ENCODE measurements at regions not wholly inside any gene's neighbourhood (a gene's known extent, or its start where the extent isn't known, plus 50 kb on each side); places are given as distances from the start of the nearest gene placed in this dataset.

DNA sequence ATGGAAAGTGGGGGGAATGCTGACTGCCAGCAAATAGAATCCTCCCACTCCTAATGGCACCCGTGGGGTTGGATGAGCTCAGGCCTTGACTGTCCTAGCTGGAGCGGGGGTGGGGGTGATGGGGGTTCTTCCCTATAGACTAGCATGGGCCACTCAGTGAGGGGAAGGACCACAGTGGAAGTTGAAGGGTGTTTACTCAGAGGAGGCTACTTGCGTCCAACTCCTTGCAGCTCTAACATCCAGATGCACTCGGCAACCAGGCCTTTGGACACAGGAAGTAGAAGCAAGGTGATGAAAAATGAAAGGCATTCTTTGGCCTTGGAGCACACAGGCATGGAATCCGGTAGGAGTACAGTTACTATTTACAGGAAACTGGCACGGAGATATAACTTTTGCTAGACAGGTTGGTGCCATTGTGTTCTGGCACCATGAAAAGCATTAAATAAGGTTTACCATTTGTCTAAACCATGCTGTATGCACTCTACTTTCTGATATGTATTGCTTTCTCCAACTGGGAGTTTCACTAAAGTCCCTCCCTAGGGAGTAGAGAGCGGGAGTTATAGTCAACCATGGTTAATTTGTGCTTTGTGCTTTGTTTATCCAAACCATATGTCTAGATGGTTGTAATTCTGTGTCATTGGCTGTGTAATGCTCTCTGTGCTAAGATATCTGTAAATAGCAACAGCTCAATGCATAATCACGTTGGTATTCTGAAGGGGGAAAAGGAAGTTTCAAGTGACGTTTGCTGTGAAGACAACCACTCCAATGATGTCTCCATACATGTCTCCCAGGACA is 125.3 kb downstream of the TSHZ3 start:
- no peak for DNase-seq (ENCODE audit: low spot score)

DNA sequence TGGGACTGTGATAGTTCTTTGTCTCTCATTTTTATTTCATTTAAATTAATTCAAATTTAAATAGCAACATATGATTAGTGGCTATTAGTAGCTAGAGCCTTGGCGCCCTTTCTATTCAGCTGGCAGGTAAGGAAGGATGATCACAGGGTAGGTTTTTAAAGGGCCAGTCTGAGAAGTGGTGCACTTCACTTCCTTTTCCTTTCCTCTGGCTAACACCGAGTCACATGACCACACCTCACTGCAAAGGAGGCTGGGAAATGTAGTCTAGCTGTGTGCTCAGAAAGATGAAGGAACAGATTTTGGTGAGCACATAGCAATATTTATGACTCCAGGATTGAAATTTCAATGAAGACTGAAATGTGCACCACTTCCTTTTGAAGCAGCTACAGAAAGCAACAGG is 128.7 kb downstream of the TSHZ3 start:
- DNase-seq (ENCODE audit: low spot score) = peak; percentile 4

DNA sequence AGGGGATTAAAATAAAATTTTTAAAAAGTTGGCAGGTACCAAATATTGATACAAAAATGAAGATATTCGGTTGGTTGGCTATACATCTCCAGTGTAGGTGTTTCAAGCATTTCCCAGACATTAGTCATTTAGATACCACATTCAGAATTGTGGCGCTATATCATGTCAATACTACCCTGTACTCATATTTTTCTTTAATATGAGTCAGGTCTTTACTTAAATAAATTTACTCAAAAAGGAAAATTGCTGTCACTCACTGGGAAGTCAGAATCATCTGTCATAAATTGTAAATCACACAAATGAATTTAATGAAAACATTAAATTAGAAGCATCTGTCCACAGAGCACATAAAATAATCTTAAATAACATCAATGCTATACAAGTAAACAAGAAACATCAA is 134.2 kb downstream of the TSHZ3 start:
- no peak for DNase-seq (ENCODE audit: low spot score)

DNA sequence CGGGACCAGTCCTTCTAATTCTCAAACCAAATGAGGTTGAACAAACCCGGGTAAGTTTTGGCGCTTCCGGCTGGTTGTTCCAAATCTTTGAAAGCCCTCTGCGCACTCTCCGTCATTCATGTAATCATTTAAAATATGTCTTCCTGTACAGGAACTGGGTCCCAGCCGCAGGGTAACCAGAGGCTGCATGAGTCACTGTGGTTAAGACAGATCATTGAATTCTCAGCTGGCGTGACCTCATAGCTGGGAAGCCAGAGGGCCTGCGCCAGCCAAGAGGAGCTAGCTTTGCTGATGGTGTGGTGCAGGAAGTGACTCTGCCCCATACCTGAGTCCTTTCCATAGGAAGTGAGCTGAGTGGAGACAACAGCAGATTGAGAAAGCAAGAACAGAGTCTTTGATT is 135.2 kb downstream of the TSHZ3 start:
- no peak for DNase-seq (ENCODE audit: low spot score)

GRCh38 chr19:31211088-31211487 is 138.1 kb downstream of the TSHZ3 start:
- DNase-seq (ENCODE audit: low spot score) = no peak

GRCh38 chr19:31205887-31206518 is 143.2 kb downstream of the TSHZ3 start:
- DNase-seq (ENCODE audit: low spot score) = no peak

DNA sequence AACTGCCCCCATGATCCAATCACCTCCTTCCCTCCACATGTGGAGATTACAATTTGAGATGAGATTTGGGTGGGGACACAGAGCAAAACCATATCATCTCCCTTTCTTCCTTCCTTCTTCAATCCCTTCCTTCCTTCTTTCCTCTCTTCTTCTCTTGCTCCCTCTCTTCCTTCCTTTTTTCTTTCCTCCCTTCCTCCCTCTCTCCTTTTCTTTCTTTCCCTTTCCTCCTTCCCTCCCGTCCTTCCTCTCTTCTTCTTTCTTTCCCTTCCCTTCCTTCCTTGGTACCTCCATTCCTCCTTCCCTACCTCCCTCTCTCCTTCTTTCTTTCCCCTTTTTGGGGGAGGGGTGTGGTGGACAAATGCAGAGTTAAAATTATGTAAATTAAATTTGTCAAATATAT is 145.1 kb downstream of the TSHZ3 start:
- no peak for DNase-seq (ENCODE audit: low spot score)

DNA sequence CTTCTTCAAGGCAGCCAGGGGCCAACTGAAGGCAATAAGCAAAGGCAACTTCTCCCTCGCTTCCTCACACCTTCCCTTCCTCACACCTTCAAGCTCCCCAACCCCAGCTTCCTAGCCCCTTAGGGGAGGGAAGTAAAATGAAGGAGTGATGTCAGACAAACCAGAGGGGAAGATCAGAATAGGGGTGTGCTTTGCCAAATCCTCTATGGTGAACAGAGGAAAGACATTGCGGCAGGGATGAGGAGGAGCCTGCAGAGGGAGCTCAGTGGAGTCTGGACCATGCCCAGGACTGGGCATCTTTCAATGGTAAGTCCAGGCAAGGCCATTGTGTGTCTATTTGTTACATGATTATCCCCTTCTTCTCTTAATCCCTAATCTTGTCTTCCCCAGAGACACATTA is 164.0 kb downstream of the TSHZ3 start:
- DNase-seq (ENCODE audit: low spot score) = no peak

DNA sequence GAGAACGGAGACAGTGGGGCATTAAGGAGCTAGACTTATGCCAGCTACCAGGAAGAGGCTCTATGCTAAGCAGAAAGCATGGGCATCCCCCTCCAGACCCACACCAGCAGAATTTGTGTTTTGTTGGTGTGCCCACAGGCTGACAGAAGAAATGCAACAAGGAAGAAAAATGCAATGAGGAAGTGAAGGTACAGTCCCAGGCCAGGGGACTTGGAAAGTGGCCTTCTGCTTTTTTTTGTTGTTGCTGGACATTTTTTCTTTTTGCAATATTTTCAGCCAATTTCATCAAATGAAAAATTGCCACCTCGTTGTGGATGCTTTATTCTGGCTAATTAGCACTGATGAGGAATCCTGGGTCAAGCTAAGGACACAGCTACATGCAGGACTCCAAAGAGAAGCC is 167.7 kb downstream of the TSHZ3 start:
- no peak for DNase-seq (ENCODE audit: low spot score)

GRCh38 chr19:31180907-31181306 is 168.3 kb downstream of the TSHZ3 start:
- DNase-seq (ENCODE audit: low spot score) = no peak

GRCh38 chr19:31179471-31179852 is 169.8 kb downstream of the TSHZ3 start:
- no peak for DNase-seq (ENCODE audit: low spot score)

DNA sequence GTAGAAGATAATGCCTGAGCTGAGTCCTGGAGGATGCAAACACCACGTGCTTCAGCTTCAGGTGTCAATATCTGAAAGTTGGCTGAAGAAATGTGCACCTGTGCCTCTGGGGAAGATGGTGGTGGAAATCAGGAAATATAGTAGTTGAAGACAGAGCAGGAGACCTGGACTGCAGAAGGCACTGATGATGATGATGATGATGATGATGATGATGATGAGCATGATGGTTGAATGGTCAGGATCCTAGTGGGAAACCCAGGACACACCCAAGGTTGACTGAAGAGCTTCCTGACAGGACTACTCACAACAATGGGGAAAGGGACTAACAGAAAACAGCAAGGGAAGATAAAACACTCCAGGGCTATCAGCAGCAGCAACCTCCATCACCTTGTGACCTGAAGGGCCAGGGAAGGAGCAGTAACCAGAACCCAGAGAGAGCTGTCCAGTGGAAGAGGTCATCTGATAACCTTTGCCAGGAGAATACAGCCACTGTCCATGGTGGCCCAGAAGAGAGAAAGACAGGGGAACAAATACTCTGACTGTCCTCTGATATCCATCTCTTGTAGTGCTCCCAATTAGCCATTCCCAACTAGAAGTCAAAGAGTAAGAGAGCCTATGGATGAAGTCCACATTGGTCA is 170.3 kb downstream of the TSHZ3 start:
- DNase-seq (ENCODE audit: low spot score) = no peak

- DNase-seq (ENCODE audit: low spot score) = no peak
These were observed 172.0 kb downstream of the TSHZ3 start for GRCh38 chr19:31177246-31177645.

- DNase-seq (ENCODE audit: low spot score) = no peak
These were observed 173.5 kb downstream of the TSHZ3 start for GRCh38 chr19:31175564-31176348.

GRCh38 chr19:31174948-31175347 is 174.3 kb downstream of the TSHZ3 start:
- DNase-seq (ENCODE audit: low spot score) = no peak

DNA sequence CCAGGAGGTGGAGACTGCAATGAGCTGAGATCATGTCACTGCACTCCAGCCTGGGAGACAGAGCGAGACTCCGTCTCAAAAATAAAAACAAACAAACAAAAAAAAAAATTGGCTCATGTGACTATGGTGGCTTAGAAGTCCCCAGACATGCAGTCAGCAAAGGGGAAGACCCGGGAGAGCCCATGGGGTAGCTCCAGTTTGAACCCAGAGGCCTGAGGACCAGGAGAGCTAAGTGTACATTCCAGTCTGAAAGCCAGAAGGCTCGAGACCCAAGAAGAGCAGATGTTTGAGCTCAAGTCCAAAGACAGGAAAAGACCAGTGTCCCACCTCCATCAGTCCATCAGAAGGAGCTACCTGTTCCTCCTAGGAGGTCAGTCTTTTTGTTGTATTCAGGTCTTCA is 175.2 kb downstream of the TSHZ3 start:
- no peak for DNase-seq (ENCODE audit: low spot score)

DNA sequence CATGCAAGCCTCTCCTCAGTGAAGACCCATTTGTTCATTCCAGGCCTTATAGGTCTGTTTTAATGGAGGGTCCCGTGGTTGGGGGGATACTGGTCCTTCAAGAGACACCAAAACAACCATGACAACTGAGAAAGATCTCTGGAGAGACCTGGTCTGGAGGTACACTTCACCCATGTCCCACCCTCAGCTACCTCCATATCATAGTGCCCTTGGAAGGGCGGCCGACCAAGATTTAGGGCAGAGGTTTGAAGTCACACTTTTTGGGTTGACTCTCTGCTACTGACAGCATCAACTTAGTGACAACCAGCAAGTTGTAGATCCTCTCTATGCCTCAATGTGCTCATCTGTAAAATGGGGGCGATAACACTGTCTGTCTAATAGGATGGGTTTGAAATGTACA is 177.3 kb downstream of the TSHZ3 start:
- DNase-seq (ENCODE audit: low spot score) = no peak

- DNase-seq (ENCODE audit: low spot score) = no peak
These were observed 179.2 kb downstream of the TSHZ3 start for GRCh38 chr19:31170046-31170445.

- DNase-seq (ENCODE audit: low spot score) = no peak
These were observed 181.1 kb downstream of the TSHZ3 start for GRCh38 chr19:31168106-31168625.

DNA sequence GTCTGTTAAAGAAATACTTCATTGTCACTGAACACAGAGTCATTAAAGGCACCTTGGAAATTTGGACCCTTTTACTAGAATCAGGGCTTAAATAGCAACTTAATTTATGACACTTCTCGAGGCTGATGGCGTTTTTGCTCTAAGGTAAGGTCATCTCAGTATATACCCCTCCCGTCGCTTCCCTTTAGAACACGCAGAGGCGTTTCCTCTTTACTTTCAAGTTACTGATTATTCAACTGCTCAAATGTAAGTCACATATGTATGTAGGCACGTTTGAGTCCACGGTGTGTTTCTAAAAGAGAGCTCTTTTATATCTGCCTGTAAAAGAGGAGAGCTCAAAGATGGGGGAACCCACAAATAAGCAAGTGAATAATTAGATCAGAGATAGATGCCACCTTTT is 181.5 kb downstream of the TSHZ3 start:
- no peak for DNase-seq (ENCODE audit: low spot score)

- no peak for DNase-seq (ENCODE audit: low spot score)
These were observed 183.0 kb downstream of the TSHZ3 start for GRCh38 chr19:31166206-31166605.

DNA sequence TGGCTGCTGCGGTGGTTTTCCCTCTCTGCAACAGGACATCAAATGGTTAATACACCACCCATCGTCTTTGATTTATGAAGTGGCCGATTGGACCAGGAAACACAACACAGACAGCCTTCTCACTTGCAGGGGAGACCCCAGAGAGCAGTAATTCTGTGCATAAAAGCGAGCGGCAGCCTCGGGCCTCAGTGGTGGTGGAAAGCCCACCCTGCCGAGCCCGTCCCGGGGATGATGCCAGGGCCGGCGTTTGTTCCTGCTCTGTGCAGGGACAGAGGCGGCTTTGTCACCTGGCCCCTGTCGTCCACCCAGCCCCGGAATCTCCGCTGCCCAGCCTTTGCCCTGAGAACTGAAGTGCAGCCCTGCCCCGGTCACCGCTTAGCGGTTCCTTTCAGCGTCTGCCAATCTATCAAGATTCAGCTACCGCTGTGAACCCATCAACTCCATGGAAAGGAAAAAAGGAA is 184.4 kb downstream of the TSHZ3 start:
- peak; percentile 13 for DNase-seq (ENCODE audit: low spot score)
